H4 (cell line): ENCODE measurements at regions not wholly inside any gene's neighbourhood (a gene's known extent, or its start where the extent isn't known, plus 50 kb on each side); places are given as distances from the start of the nearest gene placed in this dataset.
"Not testable (repeated sequence)": the region's sequence is repeated elsewhere in the genome, so short reads cannot be mapped to it uniquely, and the experiment has no call there.

Experiments used
- DNase-seq: peaks from one replicate; pipeline ENCODE4 v3.0.0-alpha.2; 2015; ENCODE audit warnings: low spot score

DNA sequence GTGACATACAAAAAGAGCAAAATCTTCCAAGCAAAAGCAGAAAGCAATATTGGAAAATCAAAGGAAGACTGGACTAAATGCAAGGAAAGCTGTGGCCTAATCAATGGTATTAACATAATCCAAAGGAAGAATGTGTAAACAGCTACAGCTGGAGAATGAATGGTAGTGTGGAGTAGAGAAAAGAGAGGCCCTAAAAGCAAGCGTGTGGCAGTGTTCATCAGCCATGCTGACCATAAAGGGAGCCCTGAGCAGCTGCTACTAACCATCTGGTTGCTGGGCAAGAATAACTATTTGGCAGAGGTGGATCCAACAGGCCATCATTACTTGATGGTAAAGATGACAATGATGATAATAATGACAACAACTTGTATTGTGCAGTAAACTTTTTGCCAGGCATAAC lies 148.5 kb upstream of the BEND6 start:
- no peak for DNase-seq

DNA sequence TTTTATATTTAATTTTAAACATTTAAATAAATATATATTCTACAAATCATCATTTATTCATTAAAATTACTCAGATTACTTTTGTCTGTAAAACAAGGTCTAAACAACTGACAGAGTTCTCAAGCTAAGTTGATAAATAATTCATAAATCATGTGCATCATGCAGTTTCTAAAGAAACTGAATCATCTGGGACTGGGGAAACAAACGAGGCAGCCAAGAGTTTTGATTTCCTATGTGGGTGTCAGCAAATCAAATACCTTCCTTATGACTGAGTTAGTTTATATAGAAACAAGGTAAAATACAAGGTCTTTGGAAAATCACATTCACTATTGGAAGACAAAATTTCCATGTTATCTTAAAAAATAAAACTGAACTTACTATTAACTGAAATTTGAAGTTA lies 149.9 kb upstream of the BEND6 start:
- no peak for DNase-seq

DNA sequence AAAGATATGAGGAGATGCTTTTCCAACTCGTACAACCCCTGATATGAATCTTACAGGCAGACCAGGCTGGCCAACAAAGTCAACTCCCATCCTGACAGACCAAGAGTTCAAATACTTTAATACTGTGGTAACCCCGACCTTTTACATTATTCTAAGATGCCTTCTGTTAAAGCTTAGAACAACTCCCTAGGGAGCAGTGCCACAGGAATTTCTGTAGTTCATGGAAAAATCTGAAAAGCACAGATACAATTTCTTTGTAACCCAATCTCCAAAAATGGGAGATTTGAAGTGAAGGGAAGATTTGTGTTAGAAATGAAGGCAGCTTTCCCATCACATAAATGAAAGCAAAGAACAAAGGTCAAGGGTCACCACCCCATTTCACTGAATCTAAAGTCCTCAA lies 151.3 kb upstream of the BEND6 start:
- peak; percentile 50 for DNase-seq

DNA sequence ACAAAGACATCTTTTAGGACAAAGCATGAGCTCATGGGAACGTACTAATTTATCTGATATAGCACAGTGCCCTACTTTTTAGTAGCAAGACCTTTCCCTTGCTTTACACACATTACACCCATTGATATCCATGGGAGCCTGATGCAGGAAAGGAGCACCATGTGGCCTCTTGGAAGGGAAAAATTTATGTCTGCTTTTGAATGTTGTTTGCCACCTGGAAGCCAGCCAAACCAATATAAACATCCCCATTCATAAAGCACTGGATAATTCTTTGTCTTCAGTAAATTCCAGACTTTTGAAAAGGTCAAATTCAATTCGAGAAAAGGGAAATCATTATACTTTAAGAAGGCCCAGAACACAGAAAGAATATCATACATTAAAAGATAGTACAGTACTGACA lies 152.3 kb upstream of the BEND6 start:
- DNase-seq: peak; percentile 76

DNA sequence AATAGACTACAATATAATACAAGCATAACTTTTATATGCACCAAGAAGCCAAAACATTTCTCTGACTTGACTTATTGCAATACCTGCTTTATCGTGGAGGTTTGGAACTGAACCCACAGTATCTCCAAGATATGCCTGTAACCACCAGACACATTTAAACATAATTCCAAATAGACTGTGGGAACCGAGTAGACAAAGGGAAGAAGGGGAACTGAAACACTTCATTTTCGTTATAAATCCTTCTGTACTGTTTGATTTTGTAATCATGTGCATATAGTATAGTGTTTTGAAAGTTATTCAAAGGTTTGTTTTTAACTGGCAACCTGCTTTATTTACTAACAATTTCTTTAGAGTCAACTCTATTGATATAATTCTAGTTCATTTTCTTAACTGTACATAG lies 154.9 kb upstream of the BEND6 start:
- no peak for DNase-seq

DNA sequence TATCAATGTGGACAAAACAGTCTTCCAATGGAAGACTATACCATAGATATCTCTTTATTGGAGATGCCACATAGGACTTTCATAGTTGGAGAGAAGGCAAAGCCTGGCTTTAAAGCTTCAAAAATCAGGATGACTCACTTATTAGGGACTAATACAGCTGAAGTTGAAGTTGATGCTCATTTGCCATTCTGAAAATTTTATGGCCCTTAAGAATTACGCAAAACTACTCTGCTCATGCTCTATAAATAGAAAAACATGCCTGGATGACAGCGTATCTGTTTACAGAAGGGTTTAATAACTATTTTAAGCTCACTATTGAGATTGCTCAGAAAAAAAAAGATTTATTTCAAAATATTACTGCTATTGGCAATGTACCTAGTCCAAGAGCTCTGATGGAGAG lies 155.5 kb upstream of the DST start:
- DNase-seq: no peak

DNA sequence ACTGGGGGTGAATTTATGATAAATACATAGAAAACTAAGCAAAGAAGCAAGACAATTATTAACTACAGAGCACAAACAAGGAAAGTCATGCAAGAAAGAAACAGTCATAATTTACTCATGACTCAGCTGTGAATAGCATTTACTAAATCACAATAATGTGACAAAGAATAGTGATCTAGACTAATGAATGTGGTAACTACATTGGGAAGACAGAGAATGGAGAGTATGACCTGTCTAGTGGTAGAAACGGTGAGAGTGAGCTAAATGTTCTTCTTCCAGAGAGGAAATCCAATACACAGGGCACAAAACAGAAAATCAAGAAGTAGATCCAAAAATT lies 153.5 kb upstream of the DST start:
- DNase-seq: no peak

DNA sequence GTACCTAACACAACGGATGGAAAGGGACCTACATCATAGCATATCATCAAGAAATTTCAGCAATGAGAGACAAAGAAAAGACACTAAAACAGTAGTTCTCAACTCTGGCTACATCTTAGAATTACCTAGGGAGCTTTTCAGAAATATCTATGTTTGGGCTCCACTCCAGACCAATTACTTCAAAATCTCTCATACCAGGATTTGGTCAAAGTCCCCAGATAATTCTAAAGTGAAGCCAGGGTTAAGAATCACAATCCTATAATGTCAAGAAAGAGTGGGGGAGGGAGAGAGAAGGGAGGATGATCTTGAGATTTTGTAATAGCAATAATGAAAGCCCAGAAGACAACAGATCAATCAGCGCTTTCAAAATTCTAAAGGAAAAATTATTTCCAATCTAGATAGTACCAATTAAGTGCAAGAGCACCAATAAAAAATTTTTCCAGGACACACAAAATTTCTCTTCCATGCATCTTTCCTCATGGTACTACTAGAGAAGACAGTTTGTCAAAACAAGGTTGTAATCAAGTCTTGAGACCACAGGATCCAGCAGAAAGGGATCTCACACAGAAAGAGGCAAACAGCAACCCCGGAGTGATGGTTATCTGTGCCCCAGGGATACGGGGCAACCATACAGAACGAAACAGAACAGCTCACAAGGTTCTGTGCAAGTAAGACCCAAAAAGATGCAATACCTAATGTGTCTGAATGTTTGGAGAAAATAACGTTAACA lies 152.9 kb upstream of the DST start:
- no peak for DNase-seq

DNA sequence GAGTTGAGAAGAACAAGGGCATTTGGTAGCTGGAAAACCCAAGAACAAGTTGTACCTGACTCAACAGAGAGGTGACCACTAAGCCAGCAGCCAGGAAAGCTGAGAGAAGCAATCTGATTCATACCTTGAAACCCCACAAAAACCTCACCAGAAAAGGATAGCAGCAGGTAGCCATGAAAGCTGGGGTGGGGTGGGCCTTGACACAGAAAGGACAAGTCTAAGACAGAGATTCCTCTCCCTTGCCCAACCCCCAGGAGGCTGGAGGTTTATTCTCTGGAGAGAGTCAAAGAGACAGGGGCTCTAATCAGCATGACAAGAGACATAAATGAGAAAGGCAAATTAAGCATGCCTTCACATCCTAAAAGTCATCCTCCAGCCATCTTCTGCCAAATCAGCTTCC lies 151.7 kb upstream of the DST start:
- no peak for DNase-seq

DNA sequence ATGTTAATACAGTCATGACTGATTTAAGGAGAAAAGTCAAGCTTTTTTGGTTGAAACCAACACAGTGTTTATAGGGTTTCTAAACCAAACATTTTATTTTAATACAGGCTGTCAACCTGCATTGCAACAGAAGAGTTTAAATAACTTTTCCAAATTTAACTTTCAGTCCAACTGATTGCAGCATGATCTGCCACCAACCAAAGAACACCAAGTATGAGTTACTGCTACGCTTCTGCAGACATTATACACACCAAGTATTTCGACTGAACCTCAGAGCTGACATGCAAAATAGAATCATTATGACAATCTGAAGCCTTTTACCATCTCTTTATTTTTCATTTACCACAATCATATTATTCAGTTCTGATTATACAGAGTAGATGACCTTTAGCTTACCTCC lies 151.2 kb upstream of the DST start:
- no peak for DNase-seq

DNA sequence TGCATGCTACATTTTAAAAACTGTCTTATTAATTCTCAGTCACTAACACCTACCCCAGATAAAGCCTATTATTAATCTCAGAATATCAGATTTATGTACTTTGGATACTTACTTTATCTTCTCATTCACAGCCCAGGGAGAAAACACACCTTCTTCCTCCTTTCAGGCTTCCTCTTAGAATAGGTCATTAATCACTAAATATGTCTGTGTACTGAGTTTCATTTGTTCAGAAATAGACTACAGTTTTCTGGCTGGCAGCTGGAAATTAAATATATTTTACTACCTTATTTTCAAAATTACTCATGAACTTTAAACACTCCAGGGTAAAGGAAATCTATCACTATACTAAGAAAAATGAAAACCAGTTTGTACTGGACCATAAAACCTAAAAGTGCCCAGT lies 147.7 kb upstream of the DST start:
- DNase-seq: no peak

DNA sequence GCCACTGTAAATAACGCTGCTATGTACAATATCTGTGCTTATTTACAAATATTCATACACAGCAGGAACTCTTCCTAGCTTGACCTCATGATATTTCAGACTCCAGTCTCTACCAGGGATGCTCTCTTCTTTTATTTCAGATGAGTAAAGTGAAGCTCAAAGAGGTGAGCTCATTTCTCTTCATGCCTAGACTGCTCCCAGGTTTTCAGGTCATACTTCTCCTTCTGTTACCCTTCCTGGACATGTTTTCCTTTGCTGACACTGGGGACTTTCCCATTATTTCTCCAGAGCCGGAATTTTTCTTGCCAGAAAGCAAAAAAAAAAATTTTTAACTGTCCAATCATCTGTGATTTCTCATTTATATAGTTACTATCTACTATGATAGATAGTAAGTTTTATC lies 147.2 kb upstream of the DST start:
- no peak for DNase-seq

DNA sequence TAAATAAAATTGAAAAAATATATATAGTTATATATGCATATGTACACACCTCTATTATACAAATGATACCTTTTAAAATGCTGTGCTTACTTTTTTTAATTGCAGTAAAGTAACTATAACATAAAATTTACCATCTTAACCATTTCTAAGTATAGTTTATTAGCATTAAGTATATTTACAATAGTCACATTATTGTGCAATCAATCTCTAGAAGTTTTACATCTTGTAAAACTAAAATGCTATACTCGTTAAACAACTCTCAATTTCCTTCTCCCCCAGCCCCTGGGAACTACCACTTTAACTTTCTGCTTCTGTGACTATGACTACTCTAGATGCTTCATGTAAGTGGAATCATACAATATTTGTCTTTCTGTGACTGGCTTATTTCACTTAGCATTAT lies 146.7 kb upstream of the DST start:
- DNase-seq: no peak

DNA sequence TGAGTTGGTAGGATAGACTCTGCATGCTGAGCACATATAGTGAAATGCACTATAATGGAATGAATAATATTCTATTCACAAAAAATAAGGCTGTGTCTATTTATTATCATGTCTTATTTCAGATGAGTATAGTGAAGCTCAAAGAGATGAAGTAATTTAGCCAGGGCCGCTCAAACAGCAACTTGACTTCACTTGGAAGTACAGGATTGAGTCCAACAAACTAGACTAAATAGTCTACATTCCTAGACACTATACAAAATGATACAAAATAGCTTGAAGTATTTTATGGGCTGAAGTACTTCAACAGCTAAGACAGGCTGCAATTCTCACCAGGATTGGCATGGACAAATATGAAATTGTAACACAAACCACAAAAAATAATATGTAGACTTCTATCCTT lies 144.5 kb upstream of the DST start:
- no peak for DNase-seq

DNA sequence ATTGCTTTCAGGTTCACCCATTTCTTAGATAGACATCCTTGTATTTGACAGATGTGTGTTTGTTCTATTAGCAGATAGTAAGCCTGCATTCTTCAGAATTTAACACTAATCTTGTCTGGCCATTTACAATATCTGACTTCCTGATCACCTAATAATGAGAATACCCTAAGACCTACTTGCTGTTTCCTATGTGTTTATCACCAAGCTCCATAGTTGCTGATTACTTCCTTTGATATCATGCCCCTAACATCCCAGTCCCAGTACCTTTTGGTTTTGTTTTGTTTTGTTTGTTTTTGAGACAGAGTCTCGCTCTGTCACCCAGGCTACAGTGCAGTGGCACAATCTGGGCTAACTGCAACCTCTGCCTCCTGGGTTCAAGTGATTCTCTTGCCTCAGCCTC lies 143.6 kb upstream of the DST start:
- no peak for DNase-seq

DNA sequence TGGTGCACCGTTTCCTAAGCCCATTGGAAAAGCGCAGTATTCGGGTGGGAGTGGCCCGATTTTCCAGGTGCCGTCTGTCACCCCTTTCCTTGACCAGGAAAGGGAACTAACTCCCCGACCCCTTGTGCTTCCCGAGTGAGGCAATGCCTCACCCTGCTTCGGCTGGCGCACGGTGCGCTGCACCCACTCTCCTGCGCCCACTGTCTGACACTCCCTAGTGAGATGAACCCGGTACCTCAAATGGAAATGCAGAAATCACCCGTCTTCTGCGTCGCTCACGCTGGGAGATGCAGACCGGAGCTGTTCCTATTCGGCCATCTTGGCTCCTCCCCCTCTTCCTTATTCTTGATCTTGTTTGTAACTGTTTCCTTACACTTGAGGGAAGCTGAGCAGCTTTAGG lies 142.8 kb upstream of the DST start:
- DNase-seq: not testable (repeated sequence)

DNA sequence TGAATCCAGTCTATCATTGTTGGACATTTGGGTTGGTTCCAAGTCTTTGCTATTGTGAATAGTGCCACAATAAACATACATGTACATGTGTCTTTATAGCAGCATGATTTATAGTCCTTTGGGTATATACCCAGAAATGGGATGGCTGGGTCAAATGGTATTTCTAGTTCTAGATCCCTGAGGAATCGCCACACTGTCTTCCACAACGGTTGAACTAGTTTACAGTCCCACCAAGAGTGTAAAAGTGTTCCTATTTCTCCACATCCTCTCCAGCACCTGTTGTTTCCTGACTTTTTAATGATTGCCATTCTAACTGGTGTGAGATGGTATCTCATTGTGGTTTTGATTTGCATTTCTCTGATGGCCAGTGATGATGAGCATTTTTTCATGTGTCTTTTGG lies 137.4 kb upstream of the DST start:
- DNase-seq: not testable (repeated sequence)

DNA sequence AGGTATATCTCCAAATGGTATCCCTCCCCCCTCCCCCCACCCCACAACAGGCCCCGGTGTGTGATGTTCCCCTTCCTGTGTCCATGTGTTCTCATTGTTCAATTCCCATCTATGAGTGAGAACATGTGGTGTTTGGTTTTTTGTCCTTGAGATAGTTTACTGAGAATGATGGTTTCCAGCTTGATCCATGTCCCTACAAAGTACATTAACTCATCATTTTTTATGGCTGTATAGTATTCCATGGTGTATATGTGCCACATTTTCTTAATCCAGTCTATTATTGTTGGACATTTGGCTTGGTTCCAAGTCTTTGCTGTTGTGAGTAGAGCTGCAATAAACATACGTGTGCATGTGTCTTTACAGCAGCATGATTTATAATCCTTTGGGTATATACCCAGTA lies 135.8 kb upstream of the DST start:
- DNase-seq: not testable (repeated sequence)

DNA sequence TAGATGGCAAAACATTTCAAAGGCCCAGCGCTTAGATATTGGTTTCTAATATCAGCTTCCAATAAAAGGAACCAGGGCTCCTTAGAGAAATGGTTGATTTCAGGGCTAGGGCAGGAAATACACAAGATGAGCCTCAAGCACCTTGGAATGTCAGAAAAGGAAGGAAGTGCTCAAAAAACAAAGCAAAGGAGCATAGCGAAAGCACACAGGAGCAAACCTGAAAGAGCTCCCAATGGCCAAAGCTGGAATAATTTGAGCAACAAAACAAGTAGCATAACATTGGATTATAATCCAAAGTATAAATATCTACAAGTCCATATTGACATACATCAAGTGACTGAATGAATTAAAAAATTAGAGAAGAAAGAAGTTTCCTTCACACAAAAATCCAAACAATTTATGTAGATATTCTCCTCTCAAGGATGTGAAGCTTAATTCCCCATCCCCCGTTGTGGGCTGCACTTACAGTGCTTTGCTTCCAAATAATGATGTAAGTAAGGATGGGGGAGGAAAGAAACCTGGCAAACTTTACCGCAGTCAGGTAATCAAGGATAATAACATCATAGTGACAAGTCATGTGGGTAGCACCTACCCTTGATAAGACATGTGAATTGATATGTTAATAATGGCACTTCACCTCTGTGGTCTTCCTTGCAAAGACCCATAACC lies 132.9 kb upstream of the DST start:
- DNase-seq: no peak

DNA sequence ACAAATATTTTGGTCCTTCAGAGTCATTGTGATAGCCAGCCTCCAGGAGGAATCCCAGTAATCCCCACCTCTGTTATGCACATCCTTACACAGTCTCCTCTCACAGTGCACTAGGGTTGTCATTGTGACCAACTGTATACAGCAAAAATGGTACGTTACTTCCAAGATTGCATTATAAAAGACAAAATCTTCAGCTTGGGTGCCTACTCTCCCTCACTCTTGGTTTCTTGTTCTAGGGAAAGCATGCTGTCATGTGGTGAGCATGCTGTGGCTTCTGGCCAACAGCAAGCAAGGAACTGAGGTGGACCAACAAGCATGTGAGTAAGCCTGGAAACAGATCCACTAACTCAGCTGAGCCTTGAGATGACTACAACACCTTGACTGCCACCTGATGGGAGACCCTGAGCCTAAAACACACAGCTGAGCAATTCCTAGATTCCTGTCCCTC lies 130.1 kb upstream of the DST start:
- peak; percentile 81 for DNase-seq

DNA sequence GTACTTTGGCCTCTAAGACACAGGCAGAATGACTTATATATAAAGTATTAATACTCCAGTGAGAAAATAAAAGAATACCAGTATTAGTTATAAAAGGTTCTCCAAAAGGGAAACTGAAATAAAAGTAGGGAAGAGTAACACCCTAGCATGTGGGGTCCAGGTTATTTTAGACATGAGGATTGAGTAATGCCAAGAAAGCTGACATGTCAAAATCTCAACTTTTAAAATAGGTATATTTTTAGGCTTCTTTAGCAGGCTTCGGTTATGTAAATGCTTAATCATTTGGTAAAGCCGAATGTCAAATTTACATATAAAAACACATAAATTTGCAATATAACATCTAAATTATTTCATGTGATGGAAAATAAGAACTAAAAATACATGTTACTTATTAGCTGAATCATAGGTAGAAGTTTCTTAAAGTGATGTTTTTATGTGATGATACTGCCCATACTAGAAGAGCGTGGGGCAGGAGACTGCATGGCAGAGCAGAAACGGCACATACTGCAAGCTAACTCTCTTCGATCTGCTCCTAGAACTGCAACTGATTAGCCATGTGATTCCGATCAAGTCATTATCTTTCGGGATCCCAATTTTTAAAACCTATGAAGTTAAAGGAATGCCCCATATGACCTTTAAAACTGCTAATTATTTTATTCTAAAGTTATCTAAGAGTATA lies 129.4 kb upstream of the DST start:
- DNase-seq: no peak

DNA sequence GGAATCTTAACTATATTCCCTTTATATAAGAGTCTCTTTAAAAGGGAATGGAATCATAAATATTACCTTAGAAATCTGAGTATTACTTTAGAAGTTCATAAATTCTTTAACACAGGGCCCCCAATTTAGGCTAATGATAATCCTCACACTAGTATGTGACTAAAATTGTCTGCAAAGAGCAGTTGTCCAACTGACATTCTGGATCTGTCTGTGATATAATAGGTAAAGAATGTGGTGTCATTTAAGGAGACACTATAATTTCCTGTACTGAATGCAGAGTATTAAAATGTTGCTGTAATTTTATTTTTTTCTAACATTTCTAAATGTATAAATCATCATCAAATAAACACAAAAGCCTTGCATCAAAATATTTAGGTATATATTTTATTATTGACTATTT lies 128.5 kb upstream of the DST start:
- DNase-seq: no peak

DNA sequence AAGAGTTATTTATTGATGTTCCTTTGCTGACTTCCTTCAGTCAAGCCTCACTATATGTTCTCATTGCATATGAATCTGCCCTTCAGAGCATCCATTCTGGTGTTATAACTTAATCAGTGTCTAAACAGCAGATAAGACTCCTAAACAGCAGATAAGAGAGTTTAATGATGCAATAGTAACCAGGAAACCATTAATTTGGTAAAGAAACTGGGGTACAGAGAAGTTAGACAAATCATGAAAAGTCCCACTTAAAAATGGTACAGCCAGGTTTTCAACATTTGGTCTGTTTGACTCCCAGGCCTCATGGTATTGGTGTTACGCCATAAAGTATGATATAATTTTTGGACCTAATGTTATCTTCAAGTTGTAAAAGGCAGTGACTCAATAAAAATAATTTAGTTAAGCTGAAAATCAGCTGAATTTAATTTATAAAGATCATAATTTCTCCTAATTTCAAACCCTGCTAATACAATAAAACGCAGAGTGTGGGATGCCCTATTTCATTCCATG lies 127.4 kb upstream of the DST start:
- DNase-seq: no peak
